LNCaP clone FGC (cell line): ENCODE measurements at regions not wholly inside any gene's neighbourhood (a gene's known extent, or its start where the extent isn't known, plus 50 kb on each side); places are given as distances from the start of the nearest gene placed in this dataset.
"Not testable (repeated sequence)": the region's sequence is repeated elsewhere in the genome, so short reads cannot be mapped to it uniquely, and the experiment has no call there.

Experiments used
- DNase-seq: peaks from one replicate; pipeline ENCODE4 v3.0.0-alpha.2; 2011; ENCODE audit warnings: low read depth
- H3K4me3 ChIP-seq: 2 replicates; pipeline ENCODE4 v1.5.1; 2011; ENCODE audit warnings: mild to moderate bottlenecking, low read depth, low read length, control low read depth
- TF ChIP-seq, protein P1 (sequence below): IDR thresholded peaks from 2 replicates; pipeline ENCODE4 v1.5.1; 2012; ENCODE audit warnings: mild to moderate bottlenecking; ENCODE audit not compliant: control insufficient read depth, insufficient read depth; ENCODE audit errors: extremely low read depth

DNA sequence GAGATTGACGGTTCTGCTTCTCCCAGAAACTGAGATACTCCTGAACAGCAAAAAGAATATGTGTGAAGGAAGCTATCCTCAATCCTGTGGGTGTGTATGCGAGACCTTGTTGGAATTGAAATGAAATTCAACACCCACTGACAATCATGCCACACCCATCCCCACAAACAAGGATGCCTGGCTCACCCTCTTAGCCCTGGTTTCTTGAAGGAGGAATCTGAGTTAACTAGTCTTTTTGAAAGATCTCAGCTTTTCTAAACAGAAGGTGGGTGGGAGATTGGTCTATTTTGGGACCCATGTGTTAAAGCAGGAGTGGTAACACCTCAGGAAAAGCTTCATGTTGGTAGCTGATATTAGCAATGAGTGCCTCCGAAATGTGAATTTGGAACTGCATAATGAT lies 1244.5 kb downstream of the CDH11 start:
- TF ChIP-seq, protein P1, sequence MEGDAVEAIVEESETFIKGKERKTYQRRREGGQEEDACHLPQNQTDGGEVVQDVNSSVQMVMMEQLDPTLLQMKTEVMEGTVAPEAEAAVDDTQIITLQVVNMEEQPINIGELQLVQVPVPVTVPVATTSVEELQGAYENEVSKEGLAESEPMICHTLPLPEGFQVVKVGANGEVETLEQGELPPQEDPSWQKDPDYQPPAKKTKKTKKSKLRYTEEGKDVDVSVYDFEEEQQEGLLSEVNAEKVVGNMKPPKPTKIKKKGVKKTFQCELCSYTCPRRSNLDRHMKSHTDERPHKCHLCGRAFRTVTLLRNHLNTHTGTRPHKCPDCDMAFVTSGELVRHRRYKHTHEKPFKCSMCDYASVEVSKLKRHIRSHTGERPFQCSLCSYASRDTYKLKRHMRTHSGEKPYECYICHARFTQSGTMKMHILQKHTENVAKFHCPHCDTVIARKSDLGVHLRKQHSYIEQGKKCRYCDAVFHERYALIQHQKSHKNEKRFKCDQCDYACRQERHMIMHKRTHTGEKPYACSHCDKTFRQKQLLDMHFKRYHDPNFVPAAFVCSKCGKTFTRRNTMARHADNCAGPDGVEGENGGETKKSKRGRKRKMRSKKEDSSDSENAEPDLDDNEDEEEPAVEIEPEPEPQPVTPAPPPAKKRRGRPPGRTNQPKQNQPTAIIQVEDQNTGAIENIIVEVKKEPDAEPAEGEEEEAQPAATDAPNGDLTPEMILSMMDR = no peak
- no peak overlapping the region for H3K4me3 ChIP-seq
- no peak for DNase-seq

DNA sequence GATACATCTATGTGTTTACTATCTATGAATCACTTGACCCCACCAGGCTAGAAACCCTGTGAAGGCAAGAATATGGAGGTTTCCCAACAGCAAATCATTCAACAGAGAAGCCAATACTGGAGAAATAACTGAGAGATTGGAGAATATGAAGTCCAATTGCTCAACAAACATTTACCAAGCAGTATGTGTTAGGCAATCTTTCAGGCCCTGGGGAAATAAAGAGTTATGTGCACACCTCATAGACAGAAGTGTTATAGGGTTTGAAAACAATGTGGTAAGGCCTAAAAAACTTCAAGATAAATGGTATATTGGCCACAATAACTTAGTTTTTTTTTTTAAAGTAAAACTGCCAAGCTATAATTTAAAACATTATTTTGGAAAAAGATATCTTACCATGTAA lies 1245.8 kb downstream of the CDH11 start:
- DNase-seq = no peak
- H3K4me3 ChIP-seq = no peak overlapping the region
- TF ChIP-seq, protein P1 = no peak

DNA sequence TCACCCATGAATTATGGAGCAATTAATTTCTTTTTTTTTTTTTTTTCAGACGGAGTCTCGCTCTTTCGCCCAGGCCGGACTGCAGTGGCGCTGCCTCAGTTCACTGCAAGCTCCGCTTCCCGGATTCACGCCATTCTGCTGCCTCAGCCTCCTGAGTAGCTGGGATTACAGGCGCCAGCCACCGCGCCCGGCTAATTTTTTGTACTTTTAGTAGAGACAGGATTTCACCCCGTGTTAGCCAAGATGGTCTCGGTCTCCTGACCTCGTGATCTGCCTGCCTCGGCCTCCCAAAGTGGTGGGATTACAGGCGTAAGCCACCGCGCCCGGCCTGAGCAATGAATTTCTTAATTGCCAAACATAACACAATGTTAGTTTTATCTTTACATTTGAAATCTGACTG lies 1261.2 kb downstream of the CDH11 start:
- H3K4me3 ChIP-seq, DNase-seq: not testable (repeated sequence)

DNA sequence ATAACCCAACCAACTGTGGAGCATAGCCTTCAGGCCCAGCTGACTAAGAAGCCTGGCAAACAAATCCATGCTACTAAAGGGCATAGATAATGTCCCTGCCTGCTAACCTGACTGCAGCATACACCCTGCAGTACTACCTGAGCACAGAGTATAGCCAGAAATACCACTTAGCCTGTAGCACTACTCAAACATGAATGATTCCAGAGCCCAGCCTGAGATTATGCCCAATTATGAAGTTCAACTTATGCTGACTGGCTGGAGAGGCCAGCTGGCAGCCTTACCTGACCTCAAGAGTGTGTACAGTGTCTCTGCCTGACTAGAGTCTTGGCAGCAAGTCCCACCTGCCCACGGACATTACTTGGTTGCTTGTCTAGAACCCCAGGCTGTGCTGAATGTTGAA lies 1265.3 kb downstream of the CDH11 start:
- H3K4me3 ChIP-seq = no peak overlapping the region
- no peak for DNase-seq
- TF ChIP-seq, protein P1 = no peak

DNA sequence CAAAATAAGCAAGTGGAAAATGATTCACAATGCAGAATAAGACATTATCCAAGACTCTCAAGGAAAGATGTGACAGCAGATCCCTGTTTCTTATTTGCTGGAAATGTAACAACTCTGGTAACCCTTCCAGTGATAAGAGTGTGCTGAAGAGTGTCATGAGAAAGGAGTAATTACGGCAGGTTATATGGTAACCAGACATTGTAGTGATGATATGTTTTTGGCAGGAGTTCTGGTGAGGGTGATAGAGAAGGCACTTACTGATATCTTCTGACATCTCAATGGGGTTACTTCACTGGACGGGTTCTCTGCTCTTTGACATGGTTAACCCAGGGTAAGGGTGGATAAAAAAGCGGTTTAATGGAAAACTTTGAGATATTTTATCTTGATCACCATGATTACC lies 1270.9 kb downstream of the CDH11 start:
- TF ChIP-seq, protein P1 = no peak

DNA sequence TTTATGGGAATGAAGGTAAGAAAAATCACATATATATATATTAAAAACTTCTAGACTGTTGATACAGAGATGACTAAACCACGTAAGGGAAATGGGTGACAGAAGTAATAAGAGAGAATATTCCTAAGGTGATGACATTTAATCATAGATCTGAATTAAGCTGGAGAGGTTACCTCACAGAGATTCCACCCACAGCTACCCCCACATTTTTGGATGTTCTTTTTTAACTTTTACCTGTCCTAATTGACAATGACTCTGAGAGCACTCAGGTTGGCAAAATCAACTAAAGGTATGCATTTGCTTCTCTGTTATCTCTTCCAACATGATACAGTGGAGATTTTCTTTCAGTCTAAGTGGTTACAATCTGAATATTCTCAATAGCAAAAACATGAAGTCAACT lies 1280.6 kb downstream of the CDH11 start:
- no peak for DNase-seq
- no peak overlapping the region for H3K4me3 ChIP-seq
- TF ChIP-seq, protein P1 = no peak

More for the DNA sequence above, 1270.9 kb downstream of the CDH11 start:
- H3K4me3 ChIP-seq = no peak overlapping the region
- DNase-seq = no peak

DNA sequence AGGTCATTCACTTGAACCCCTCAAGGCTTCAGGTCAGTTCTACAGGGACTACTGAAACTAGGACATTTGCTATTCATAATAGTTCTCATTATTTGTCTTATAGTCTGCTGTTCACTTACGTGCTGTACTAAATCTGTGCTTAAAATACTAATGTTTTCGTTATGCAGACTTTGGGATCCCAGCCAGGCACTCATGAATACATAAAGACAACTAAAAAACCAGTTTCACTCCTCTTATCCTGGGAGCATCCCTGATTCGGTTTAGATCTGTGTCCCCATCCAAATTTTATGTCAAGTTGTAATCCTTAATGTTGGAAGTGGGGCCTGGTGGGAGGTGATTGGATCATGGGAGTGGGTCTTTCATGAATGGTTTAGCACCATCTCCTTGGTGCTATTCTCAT lies 1291.8 kb downstream of the CDH11 start:
- DNase-seq = no peak
- TF ChIP-seq, protein P1 = no peak
- no peak overlapping the region for H3K4me3 ChIP-seq

DNA sequence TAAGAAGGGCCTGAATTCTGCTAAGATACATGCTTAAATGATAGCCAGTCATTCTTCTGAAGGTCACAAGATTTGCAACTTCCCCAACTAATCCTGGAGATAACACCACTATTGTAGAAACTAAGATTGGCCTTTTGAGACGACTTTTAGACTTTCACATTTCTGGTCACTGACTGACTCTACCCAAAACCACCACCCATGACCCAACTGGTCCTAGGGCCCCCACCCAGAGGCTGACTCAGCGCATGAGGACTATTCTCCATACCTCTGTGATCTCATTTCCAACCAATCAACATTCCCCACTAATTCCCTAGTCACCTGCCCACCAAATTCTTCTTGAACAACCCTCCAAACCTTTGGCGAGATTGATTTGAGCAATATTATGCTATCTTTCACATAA lies 1299.0 kb downstream of the CDH11 start:
- DNase-seq = no peak
- H3K4me3 ChIP-seq = no peak overlapping the region
- TF ChIP-seq, protein P1 = no peak
